DND-41 (cell line): ENCODE measurements at regions not wholly inside any gene's neighbourhood (a gene's known extent, or its start where the extent isn't known, plus 50 kb on each side); places are given as distances from the start of the nearest gene placed in this dataset.

Experiments
- EZH2 ChIP-seq: IDR thresholded peaks from 3 replicates; pipeline ENCODE4 v1.6.1; 2012; ENCODE audit warnings: borderline replicate concordance, low read depth, mild to moderate bottlenecking, moderate library complexity, low read length, inconsistent platforms; ENCODE audit not compliant: severe bottlenecking
- TF ChIP-seq, protein P1 (sequence below): IDR thresholded peaks from 2 replicates; pipeline ENCODE4 v1.5.1; 2012; ENCODE audit warnings: borderline replicate concordance, low read length, moderate library complexity, mild to moderate bottlenecking; ENCODE audit not compliant: poor library complexity, severe bottlenecking; ENCODE audit errors: extremely low read depth

DNA sequence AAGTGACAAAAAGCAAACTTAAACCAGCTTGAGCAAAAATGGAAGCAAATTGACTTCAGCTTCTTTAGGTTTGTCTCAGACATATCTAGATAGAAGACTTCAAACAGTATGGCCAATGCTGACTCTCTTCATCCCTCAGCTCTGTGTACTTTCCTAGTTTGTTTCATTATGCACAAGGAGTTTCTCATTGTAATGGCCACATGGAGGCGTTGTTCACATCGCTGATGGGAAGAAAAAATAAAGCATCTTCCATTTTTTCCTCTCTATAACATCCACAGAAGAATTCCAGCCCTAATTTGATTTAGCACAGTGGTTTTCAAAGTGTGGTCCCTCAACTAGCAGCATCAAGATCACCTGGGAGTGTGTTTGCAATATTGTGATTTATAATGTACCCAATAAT lies 397.5 kb upstream of the PRKX start:
- TF ChIP-seq, protein P1, sequence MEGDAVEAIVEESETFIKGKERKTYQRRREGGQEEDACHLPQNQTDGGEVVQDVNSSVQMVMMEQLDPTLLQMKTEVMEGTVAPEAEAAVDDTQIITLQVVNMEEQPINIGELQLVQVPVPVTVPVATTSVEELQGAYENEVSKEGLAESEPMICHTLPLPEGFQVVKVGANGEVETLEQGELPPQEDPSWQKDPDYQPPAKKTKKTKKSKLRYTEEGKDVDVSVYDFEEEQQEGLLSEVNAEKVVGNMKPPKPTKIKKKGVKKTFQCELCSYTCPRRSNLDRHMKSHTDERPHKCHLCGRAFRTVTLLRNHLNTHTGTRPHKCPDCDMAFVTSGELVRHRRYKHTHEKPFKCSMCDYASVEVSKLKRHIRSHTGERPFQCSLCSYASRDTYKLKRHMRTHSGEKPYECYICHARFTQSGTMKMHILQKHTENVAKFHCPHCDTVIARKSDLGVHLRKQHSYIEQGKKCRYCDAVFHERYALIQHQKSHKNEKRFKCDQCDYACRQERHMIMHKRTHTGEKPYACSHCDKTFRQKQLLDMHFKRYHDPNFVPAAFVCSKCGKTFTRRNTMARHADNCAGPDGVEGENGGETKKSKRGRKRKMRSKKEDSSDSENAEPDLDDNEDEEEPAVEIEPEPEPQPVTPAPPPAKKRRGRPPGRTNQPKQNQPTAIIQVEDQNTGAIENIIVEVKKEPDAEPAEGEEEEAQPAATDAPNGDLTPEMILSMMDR: no peak
- no peak for TF ChIP-seq EZH2
